Kidney epithelial cell (primary cell): ENCODE measurements at regions not wholly inside any gene's neighbourhood (a gene's known extent, or its start where the extent isn't known, plus 50 kb on each side); places are given as distances from the start of the nearest gene placed in this dataset.

ENCODE experiments used
- DNase-seq: peaks from one replicate; pipeline ENCODE4 v3.0.0-alpha.2; 2010; ENCODE audit warnings: low read depth
- H3K27me3 ChIP-seq: 2 replicates; pipeline ENCODE4 v1.6.0; 2011; ENCODE audit warnings: low read length; ENCODE audit not compliant: control insufficient read depth, insufficient read depth
- H3K36me3 ChIP-seq: 2 replicates; pipeline ENCODE4 v1.5.1; 2011; ENCODE audit warnings: low read length; ENCODE audit not compliant: control insufficient read depth, insufficient read depth
- H3K4me3 ChIP-seq: 2 replicates; pipeline ENCODE4 v1.5.1; 2011; ENCODE audit warnings: low read depth, mild to moderate bottlenecking, control low read depth, low read length
- TF ChIP-seq, protein P1 (sequence below): IDR thresholded peaks from 2 replicates; pipeline ENCODE4 v1.5.1; 2011; ENCODE audit warnings: mild to moderate bottlenecking, moderate library complexity, low read length, control low read depth, inconsistent platforms; ENCODE audit not compliant: insufficient read depth, poor library complexity, severe bottlenecking

- Histone ChIP-seq H3K27me3 (no peaks in the 10 kb centered on the region), H3K4me3 (no peak overlapping the region), H3K36me3 (no peaks in the 10 kb centered on the region)
- no peak for DNase-seq
- TF ChIP-seq, protein P1, sequence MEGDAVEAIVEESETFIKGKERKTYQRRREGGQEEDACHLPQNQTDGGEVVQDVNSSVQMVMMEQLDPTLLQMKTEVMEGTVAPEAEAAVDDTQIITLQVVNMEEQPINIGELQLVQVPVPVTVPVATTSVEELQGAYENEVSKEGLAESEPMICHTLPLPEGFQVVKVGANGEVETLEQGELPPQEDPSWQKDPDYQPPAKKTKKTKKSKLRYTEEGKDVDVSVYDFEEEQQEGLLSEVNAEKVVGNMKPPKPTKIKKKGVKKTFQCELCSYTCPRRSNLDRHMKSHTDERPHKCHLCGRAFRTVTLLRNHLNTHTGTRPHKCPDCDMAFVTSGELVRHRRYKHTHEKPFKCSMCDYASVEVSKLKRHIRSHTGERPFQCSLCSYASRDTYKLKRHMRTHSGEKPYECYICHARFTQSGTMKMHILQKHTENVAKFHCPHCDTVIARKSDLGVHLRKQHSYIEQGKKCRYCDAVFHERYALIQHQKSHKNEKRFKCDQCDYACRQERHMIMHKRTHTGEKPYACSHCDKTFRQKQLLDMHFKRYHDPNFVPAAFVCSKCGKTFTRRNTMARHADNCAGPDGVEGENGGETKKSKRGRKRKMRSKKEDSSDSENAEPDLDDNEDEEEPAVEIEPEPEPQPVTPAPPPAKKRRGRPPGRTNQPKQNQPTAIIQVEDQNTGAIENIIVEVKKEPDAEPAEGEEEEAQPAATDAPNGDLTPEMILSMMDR: no peak
Measured at GRCh38 chr3:143206955-143207337, 87.4 kb downstream of the CHST2 start.

DNA sequence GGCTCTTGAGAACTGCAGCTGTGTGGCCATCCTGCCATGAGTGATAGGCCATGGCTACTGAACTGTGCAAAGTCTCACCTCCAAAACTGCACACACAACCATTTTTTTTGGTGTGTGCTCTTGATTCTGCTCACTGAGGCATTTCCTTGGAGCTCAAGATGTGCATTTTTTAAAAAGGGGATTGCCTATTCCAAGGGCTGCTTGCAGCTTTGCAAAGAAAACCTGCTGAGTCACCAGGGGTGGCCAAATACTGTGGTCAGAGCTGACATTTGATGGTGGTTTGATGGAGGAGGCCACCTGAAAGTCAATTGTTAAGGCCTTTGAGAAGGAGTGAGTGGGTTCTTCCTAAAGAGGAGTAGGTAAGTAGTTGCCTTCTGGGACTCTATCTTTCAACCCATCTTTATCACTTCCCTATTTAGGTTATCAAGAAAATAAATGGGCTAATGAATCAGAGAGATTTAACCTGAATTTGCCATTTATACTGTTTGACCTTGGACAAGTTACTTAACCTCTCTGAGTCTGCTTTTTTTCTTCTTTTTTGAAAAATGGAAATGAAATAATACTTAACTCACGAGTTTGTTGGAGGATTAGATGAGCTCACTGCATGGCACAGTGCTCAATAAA lies 87.9 kb downstream of the CHST2 start:
- Histone ChIP-seq H3K36me3 (no peaks in the 10 kb centered on the region), H3K4me3 (no peak overlapping the region), H3K27me3 (no peaks in the 10 kb centered on the region)
- TF ChIP-seq, protein P1: no peak
- peak; percentile 96 for DNase-seq

DNA sequence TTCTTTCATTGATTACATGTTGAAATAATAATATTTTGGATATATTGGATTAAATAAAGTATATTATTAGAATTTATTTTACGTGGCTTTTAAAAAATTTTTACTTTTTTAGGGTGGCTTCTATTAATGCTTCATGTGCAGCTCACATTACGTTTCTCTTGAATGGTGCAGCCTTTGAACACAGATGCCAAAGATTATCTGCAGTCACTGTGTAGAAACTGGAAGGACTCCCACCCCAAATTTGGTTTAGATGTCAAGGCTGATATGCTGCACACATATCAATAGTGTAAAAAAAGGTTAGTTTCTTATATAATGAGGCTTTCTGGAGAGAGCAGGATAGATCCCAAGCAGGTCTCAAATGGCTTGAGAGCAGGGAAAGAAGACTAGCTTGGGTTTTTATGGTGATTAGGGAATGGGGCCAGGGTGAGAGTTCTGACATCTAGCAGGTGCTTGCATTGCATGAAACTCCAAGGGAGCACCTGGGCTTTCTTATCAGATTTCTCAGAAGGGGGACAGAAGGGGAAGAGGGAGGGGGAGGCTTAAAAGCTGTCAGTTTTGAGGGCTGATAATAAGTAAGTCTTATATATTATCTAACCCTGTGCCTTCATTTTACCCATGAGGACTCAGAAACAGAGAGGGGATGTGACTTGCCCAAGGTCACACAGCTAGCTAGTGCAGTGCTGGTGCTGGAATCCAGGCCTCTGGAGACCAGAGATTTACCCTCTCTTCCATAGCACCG lies 89.6 kb downstream of the CHST2 start:
- DNase-seq: no peak
- TF ChIP-seq, protein P1: no peak
- Histone ChIP-seq H3K36me3 (no peaks in the 10 kb centered on the region), H3K27me3 (no peaks in the 10 kb centered on the region), H3K4me3 (no peak overlapping the region)

DNA sequence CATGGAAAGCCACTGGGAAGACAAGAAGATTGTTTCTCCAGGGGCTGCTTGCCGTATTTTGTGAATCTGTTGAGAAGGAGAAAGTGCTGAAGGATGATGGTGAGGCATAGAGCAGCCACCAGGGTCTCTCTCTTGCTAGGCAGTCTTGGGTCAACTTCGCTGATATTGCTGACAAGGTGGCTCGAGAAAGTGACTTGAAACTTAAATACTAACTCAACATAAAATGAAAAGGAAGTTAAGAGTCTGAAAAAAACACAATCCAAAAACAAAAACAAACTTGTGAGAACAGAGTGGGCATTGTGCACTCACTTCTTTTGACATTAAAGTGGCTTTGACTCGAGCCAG lies 90.1 kb downstream of the CHST2 start:
- TF ChIP-seq, protein P1: no peak
- H3K27me3 ChIP-seq: no peaks in the 10 kb centered on the region

DNA sequence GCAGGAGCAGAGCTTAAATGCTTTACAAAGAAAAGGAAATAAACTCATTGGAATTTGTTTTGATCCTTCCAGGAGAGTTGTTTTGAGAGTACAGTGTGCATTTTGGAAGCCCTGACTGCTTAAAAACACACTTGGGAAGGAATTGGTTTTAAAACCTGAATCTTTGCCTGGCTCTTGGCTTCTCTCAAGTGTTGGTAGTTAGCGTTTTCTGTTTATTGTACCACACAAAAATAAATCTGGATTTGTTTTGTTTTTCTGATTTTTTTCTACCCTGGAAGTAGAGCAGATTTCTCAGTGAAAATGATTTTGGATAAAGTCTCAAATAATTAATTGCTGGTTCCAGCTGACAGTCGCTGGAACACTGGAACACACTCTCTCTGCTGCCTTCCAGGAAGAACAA lies 90.6 kb downstream of the CHST2 start:
- H3K4me3 ChIP-seq: no peak overlapping the region
- TF ChIP-seq, protein P1: no peak
- H3K36me3 ChIP-seq: no peaks in the 10 kb centered on the region
- no peak for DNase-seq
- H3K27me3 ChIP-seq: no peaks in the 10 kb centered on the region

More for the DNA sequence above, 90.1 kb downstream of the CHST2 start:
- H3K36me3 ChIP-seq: no peaks in the 10 kb centered on the region
- no peak for DNase-seq
- H3K4me3 ChIP-seq: no peak overlapping the region

DNA sequence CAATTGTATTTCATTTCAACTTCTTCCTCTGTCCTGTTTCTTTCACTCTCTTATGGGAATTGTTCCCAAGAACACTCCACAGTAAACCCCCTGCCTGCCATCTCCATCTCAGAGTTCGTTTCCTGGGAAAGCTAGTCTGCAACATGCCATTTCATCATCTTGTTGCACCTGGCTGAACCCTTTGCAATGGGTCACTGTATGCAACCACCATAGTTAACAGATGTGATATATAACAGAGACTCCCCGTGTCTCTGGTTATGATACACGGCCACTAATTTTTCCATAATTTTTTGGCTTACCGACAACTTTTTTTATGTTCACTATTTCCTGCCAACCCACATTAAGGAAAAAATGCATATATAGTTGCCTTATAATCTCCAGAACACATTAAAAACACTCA lies 95.5 kb downstream of the CHST2 start:
- no peaks in the 10 kb centered on the region for H3K27me3 ChIP-seq
- TF ChIP-seq, protein P1: no peak
- no peak for DNase-seq
- H3K36me3 ChIP-seq: no peaks in the 10 kb centered on the region
- no peak overlapping the region for H3K4me3 ChIP-seq
